CD4-positive, alpha-beta T cell treated with Interleukin-10 for 1 hour (primary cell): ENCODE measurements at regions not wholly inside any gene's neighbourhood (a gene's known extent, or its start where the extent isn't known, plus 50 kb on each side); places are given as distances from the start of the nearest gene placed in this dataset.
"Not testable (repeated sequence)": the region's sequence is repeated elsewhere in the genome, so short reads cannot be mapped to it uniquely, and the experiment has no call there.

ENCODE experiments used
- DNase-seq: peaks from one replicate; pipeline ENCODE4 v3.0.0-alpha.2; 2020

- DNase-seq, result not testable (repeated sequence)
Observed at GRCh38 chr2:236836028-236836427, 249.7 kb upstream of the COPS8 start.

- DNase-seq, result no peak
Observed at GRCh38 chr2:236840215-236840614, 245.5 kb upstream of the COPS8 start.

GRCh38 chr2:236840857-236841256 lies 244.8 kb upstream of the COPS8 start:
- DNase-seq, result no peak

GRCh38 chr2:236841389-236841788 lies 244.3 kb upstream of the COPS8 start:
- no peak for DNase-seq

- no peak for DNase-seq
Observed at GRCh38 chr2:236843161-236843968, 242.3 kb upstream of the COPS8 start.

GRCh38 chr2:236844711-236845110 lies 241.0 kb upstream of the COPS8 start:
- DNase-seq, result no peak

GRCh38 chr2:236847023-236847422 lies 238.7 kb upstream of the COPS8 start:
- no peak for DNase-seq

- DNase-seq, result no peak
Observed at GRCh38 chr2:236847538-236848263, 238.0 kb upstream of the COPS8 start.

- DNase-seq, result no peak
Observed at GRCh38 chr2:236848501-236848900, 237.2 kb upstream of the COPS8 start.

- DNase-seq, result no peak
Observed at GRCh38 chr2:236849508-236849907, 236.2 kb upstream of the COPS8 start.

GRCh38 chr2:236849940-236850339 lies 235.7 kb upstream of the COPS8 start:
- DNase-seq, result no peak

GRCh38 chr2:236851187-236851586 lies 234.5 kb upstream of the COPS8 start:
- DNase-seq, result no peak

GRCh38 chr2:236852100-236852976 lies 233.4 kb upstream of the COPS8 start:
- DNase-seq, result no peak

- no peak for DNase-seq
Observed at GRCh38 chr2:236852977-236853374, 232.7 kb upstream of the COPS8 start.

GRCh38 chr2:236853585-236854051 lies 232.1 kb upstream of the COPS8 start:
- no peak for DNase-seq

- no peak for DNase-seq
Observed at GRCh38 chr2:236855176-236855865, 230.4 kb upstream of the COPS8 start.

GRCh38 chr2:236855866-236856847 lies 229.5 kb upstream of the COPS8 start:
- no peak for DNase-seq

GRCh38 chr2:236856848-236857235 lies 228.8 kb upstream of the COPS8 start:
- DNase-seq, result no peak

- no peak for DNase-seq
Observed at GRCh38 chr2:236857246-236857645, 228.4 kb upstream of the COPS8 start.

- DNase-seq, result no peak
Observed at GRCh38 chr2:236857781-236858180, 227.9 kb upstream of the COPS8 start.

- DNase-seq, result no peak
Observed at GRCh38 chr2:236858661-236859060, 227.0 kb upstream of the COPS8 start.
